Left ventricle myocardium inferior (tissue), 1 donor: ENCODE measurements at regions not wholly inside any gene's neighbourhood (a gene's known extent, or its start where the extent isn't known, plus 50 kb on each side); places are given as distances from the start of the nearest gene placed in this dataset.

ENCODE experiments used
- DNase-seq: peaks from one replicate; pipeline ENCODE4 v3.0.0-alpha.2; 2020
- H3K27ac ChIP-seq: fragments of 200-600 bp; replicated peaks from 2 replicates; pipeline ENCODE4 v1.8.0; 2021
- H3K27me3 ChIP-seq: fragments of 200-600 bp; 2 replicates; pipeline ENCODE4 v1.8.0; 2021; ENCODE audit warnings: low read depth
- H3K36me3 ChIP-seq: fragments of 200-600 bp; 2 replicates; pipeline ENCODE4 v1.8.0; 2021
- H3K4me1 ChIP-seq: fragments of 200-600 bp; 2 replicates; pipeline ENCODE4 v1.8.0; 2021
- H3K4me3 ChIP-seq: fragments of 200-600 bp; 2 replicates; pipeline ENCODE4 v1.8.0; 2021; ENCODE audit warnings: mild to moderate bottlenecking, moderate library complexity
- H3K9me3 ChIP-seq: fragments of 200-600 bp; replicated peaks from 2 replicates; pipeline ENCODE4 v1.8.0; 2021
- intact Hi-C: fragments of 100-400 bp; cut with micrococcal nuclease; formaldehyde crosslinking; loops from one replicate; pipeline ENCODE4 v1.11.0; 2022
- TF ChIP-seq, protein P1 (sequence below): fragments of 200-600 bp; IDR thresholded peaks from 2 replicates; pipeline ENCODE4 v1.8.0; 2021; ENCODE audit warnings: antibody characterized with exemption, mild to moderate bottlenecking, borderline replicate concordance
- donor health status: DM: no; HTN: yes; CAD: no; lungs with severe emphysema.

DNA sequence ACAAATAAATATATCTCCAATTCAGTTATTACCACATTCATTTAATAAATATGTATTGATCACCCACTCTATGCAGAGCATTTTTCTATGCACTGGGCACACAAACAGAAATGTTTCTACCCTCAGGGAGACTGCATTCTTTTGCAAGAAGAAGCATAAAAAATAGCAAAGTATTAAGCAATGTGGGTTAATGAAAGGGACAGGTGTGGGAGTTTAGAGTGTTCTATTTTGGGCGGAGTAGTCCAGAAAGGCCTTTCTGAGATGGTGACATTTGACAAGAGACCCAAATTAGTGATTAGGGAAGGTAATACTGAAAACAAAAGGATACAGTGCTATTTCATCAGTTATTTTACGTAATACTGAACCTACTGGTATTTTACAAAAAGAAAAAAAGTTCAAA lies 394.3 kb upstream of the CHST9 start:
- Histone ChIP-seq H3K27me3 (no peaks in the 10 kb centered on the region), H3K4me1 (no peaks in the 10 kb centered on the region), H3K4me3 (no peak overlapping the region), H3K27ac (no peak overlapping the region), H3K9me3 (peaks cover 25% of the 10 kb centered on the region), H3K36me3 (no peaks in the 10 kb centered on the region)
- intact Hi-C loops: no loop called here
- TF ChIP-seq, protein P1, sequence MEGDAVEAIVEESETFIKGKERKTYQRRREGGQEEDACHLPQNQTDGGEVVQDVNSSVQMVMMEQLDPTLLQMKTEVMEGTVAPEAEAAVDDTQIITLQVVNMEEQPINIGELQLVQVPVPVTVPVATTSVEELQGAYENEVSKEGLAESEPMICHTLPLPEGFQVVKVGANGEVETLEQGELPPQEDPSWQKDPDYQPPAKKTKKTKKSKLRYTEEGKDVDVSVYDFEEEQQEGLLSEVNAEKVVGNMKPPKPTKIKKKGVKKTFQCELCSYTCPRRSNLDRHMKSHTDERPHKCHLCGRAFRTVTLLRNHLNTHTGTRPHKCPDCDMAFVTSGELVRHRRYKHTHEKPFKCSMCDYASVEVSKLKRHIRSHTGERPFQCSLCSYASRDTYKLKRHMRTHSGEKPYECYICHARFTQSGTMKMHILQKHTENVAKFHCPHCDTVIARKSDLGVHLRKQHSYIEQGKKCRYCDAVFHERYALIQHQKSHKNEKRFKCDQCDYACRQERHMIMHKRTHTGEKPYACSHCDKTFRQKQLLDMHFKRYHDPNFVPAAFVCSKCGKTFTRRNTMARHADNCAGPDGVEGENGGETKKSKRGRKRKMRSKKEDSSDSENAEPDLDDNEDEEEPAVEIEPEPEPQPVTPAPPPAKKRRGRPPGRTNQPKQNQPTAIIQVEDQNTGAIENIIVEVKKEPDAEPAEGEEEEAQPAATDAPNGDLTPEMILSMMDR: no peak
- DNase-seq: no peak

DNA sequence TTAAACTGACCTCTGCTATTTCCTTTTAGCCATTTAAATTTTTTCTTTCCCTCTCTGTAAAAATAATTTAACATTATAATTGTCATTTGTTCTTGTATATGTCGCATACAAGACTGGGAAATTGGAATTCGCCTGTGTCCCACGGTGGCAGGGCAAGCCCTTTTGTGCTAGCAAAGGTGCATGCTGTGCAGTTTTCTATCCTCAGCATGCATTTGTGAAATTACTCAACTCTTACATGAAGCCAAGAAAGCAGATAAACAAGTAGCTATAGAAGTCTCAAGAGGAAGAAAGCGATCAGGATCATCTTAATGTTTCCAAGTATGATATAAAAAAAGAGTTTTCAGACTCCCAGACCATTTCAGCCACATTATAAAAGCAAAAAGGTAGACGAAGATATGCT lies 392.6 kb upstream of the CHST9 start:
- no peak overlapping the region for H3K4me3 ChIP-seq
- no peaks in the 10 kb centered on the region for H3K4me1 ChIP-seq
- DNase-seq: no peak
- no peaks in the 10 kb centered on the region for H3K27me3 ChIP-seq
- H3K9me3 ChIP-seq: peaks cover 20% of the 10 kb centered on the region
- intact Hi-C loops: no loop called here
- no peaks in the 10 kb centered on the region for H3K36me3 ChIP-seq
- TF ChIP-seq, protein P1: no peak
- H3K27ac ChIP-seq: no peak overlapping the region

DNA sequence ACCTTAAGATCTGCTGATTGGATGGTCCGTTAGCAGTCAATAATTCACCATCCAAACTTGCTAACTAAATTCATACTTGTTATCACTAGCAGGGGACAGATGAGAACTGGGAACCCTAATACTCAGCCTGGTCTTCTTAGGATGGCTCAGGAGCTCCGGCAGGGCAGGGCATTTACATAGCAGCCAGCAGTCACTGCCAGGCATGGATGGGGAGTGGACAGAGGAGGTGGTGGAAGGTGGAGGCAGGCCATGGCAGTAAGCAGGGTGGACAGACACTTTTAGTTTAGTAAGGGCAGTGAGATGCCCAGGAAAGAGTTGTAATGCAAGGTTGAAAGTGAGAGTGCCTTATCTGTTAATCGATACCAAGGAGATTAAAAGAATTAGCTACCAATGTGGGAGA lies 392.2 kb upstream of the CHST9 start:
- no peaks in the 10 kb centered on the region for H3K27me3 ChIP-seq
- H3K4me1 ChIP-seq: no peaks in the 10 kb centered on the region
- no peak overlapping the region for H3K27ac ChIP-seq
- no peak for DNase-seq
- TF ChIP-seq, protein P1: no peak
- no peaks in the 10 kb centered on the region for H3K36me3 ChIP-seq
- no peak overlapping the region for H3K4me3 ChIP-seq
- intact Hi-C loops: no loop called here
- H3K9me3 ChIP-seq: peaks cover 18% of the 10 kb centered on the region

DNA sequence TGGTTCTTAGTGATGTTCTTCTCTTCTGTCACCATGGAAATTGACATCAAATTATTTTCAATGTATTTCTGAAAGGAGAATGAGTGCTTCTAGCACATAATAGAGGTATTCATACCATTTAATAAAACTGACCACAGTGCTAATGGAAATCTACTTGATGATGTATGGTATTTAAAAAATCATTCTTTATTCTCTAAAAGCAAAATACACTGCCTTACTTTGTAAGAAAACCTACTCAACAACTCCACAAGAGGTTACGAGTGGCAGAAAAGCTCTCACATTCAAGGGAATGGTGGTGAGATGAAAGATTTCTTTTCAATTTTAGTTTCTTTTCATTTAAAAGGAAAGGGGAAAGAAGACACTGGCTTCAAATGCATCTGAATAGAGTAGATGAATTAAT lies 382.3 kb upstream of the CHST9 start:
- H3K9me3 ChIP-seq: peaks cover 17% of the 10 kb centered on the region
- intact Hi-C loops: no loop called here
- H3K27me3 ChIP-seq: no peaks in the 10 kb centered on the region
- no peak overlapping the region for H3K27ac ChIP-seq
- TF ChIP-seq, protein P1: no peak
- H3K4me1 ChIP-seq: no peaks in the 10 kb centered on the region
- DNase-seq: no peak
- no peak overlapping the region for H3K4me3 ChIP-seq
- no peaks in the 10 kb centered on the region for H3K36me3 ChIP-seq

DNA sequence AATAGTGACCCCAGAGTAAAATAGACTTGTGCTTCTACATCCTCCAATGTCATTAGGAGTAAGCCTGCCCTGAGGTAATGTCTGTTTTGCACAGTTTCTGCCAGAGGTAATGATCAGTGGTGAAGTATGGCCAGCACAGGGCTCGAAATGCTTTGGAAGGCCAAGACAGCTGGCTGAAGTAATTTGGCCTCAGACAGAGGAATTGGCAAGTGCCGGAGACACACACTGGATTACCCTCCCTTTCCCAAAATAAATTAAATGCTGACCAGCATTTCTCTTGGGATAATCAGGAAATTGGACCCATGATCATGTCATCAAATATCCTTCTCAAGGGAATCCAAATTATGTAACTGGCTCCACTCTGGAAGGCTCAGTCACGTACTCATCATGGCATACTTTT lies 379.0 kb upstream of the CHST9 start:
- H3K4me1 ChIP-seq: peaks cover 3% of the 10 kb centered on the region
- no peak overlapping the region for H3K4me3 ChIP-seq
- intact Hi-C loops: no loop called here
- no peaks in the 10 kb centered on the region for H3K36me3 ChIP-seq
- DNase-seq: no peak
- TF ChIP-seq, protein P1: no peak
- no peak overlapping the region for H3K27ac ChIP-seq
- H3K27me3 ChIP-seq: no peaks in the 10 kb centered on the region
- H3K9me3 ChIP-seq: no peaks in the 10 kb centered on the region
